ENCODE measurements at regions not wholly inside any gene's neighbourhood (a gene's known extent, or its start where the extent isn't known, plus 50 kb on each side); places are given as distances from the start of the nearest gene placed in this dataset.

DNA sequence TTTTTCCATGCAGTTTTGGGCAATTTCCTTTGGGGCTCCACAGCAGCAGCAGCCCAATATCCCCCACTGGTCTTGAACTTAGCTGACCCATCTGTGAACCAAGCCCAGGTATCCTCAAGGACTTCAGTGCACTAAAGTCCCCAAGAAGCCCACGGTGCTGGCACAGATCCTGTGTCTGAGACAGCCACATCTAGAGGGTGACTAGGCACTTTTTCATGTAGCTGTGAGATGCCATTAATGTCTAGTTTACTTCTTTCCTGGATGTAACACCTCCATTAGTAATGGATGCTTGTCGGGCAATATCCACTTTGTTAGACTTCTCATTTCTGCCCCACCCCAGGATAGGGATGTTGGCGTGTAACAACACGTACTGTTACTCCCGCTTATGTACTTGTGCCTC is 117.9 kb downstream of the GPCPD1 start:
- peaks cover 5% of the 10 kb centered on the region for H3K27me3 Mint-ChIP-seq
- H3K9me3 ChIP-seq (ENCODE audit: control insufficient read depth in 2 of 2, low read length in 2 of 2) = no peaks in the 10 kb centered on the region
- H3K36me3 Mint-ChIP-seq = no peaks in the 10 kb centered on the region
- peaks cover 0 to 2% (median 0%) of the 10 kb centered on the region in 4 donors for H3K4me1 Mint-ChIP-seq
- no peak overlapping the region for H3K4me3 Mint-ChIP-seq
- no peaks in the 10 kb centered on the region for H3K4me1 ChIP-seq (ENCODE audit: control insufficient read depth, insufficient read depth, low read length, poor library complexity, severe bottlenecking)
- no peak overlapping the region for H3K27ac Mint-ChIP-seq
- H3K27ac ChIP-seq (ENCODE audit: insufficient read depth, low read length, poor library complexity, severe bottlenecking) = no peak overlapping the region
- no peak overlapping the region for H3K4me3 ChIP-seq (ENCODE audit: low read depth, low read length)
- no peaks in the 10 kb centered on the region for H3K9me3 Mint-ChIP-seq
- no peaks in the 10 kb centered on the region for H3K36me3 ChIP-seq (ENCODE audit: control insufficient read depth, insufficient read depth, low read length)
- peaks cover 8% of the 10 kb centered on the region for H3K27me3 ChIP-seq (ENCODE audit: control insufficient read depth, insufficient read depth, low read length)
- DNase-seq = no peak
- ATAC-seq (ENCODE audit: low read depth in 2 of 2) = no peak

DNA sequence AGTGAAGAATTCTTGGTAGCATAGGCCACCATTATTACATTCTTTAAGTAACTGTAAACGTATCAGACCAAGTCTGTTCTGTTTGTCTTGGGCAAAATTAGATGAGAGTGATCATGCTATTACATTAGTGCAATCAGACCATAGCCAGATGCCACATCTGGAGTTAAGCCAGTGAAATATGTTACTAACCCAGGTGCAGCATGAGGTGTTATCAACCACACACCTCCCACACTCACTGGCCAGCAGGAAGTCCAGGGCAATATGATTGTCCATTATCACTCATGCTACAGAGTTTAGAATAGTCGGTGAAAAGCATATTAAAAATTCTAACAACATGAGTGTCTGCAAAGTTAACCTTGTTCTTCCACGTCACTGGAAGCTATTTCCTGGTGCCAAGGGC is 119.4 kb downstream of the GPCPD1 start:
- Histone ChIP-seq H3K4me1 (ENCODE audit: control insufficient read depth, insufficient read depth, low read length, poor library complexity, severe bottlenecking) (no peaks in the 10 kb centered on the region), H3K27me3 (ENCODE audit: control insufficient read depth, insufficient read depth, low read length) (peaks cover 15% of the 10 kb centered on the region), H3K4me3 (ENCODE audit: low read depth, low read length) (no peak overlapping the region), H3K36me3 (ENCODE audit: control insufficient read depth, insufficient read depth, low read length) (no peaks in the 10 kb centered on the region), H3K27ac (ENCODE audit: insufficient read depth, low read length, poor library complexity, severe bottlenecking) (no peak overlapping the region), H3K9me3 (ENCODE audit: control insufficient read depth in 2 of 2, low read length in 2 of 2) (no peaks in the 10 kb centered on the region)
- peaks cover 0 to 5% (median 2%) of the 10 kb centered on the region in 4 donors for H3K4me1 Mint-ChIP-seq
- no peak for DNase-seq
- no peak overlapping the region for H3K4me3 Mint-ChIP-seq
- H3K27me3 Mint-ChIP-seq = peaks cover 14% of the 10 kb centered on the region
- H3K36me3 Mint-ChIP-seq = no peaks in the 10 kb centered on the region
- ATAC-seq (ENCODE audit: low read depth in 2 of 2) = no peak
- H3K9me3 Mint-ChIP-seq = peaks cover 0 to 1% (median 0%) of the 10 kb centered on the region in 7 donors
- no peak overlapping the region for H3K27ac Mint-ChIP-seq

DNA sequence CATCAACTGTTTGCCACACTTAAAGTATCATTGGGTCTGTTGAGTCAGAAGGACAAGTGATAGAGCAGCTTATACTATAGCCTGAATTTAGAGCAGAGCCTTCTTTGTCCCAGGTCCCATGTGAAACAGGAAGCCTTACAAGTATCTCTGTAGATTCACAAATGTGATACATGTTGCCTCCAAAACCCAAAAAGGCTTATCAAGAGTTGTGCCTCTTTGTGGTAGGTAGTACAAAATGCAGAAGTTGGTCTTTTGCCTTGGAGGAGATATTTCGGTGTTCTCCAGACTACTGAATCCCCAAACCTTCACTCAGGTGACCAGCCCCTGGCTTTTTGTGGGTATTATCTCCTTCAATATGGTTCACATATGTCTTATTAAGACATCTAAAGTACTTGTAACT is 121.2 kb downstream of the GPCPD1 start:
- Histone ChIP-seq H3K36me3 (ENCODE audit: control insufficient read depth, insufficient read depth, low read length) (no peaks in the 10 kb centered on the region), H3K27me3 (ENCODE audit: control insufficient read depth, insufficient read depth, low read length) (peaks cover 15% of the 10 kb centered on the region), H3K27ac (ENCODE audit: insufficient read depth, low read length, poor library complexity, severe bottlenecking) (no peak overlapping the region), H3K9me3 (ENCODE audit: control insufficient read depth in 2 of 2, low read length in 2 of 2) (no peaks in the 10 kb centered on the region), H3K4me3 (ENCODE audit: low read depth, low read length) (no peak overlapping the region), H3K4me1 (ENCODE audit: control insufficient read depth, insufficient read depth, low read length, poor library complexity, severe bottlenecking) (no peaks in the 10 kb centered on the region)
- H3K4me3 Mint-ChIP-seq = no peak overlapping the region
- peaks cover 18% of the 10 kb centered on the region for H3K27me3 Mint-ChIP-seq
- no peak overlapping the region for H3K27ac Mint-ChIP-seq
- no peaks in the 10 kb centered on the region for H3K36me3 Mint-ChIP-seq
- ATAC-seq (ENCODE audit: low read depth in 2 of 2) (no peak), DNase-seq (no peak)
- H3K4me1 Mint-ChIP-seq = peaks cover 0 to 5% (median 2%) of the 10 kb centered on the region in 4 donors
- peaks cover 0 to 1% (median 0%) of the 10 kb centered on the region in 7 donors for H3K9me3 Mint-ChIP-seq

DNA sequence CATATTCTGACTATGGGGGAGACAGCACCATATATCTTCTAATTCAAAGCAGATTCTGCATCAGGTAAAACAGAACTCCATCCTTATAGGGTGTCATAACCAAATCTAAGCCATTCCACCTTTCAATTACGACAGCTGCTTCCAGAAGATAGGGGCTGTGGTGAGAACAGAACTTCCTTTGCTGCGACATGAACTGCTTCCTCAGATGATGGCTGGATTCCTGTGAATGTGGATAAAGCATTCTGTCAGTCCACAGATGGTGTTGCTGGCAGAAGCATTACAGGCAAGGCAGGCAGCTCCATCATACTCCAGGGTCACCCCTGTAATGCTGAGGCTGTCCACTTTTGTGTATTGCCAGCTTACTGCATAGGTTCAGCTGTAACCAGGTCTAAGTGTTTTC is 122.0 kb downstream of the GPCPD1 start:
- H3K4me3 Mint-ChIP-seq = no peak overlapping the region
- Histone ChIP-seq H3K27me3 (ENCODE audit: control insufficient read depth, insufficient read depth, low read length) (peaks cover 15% of the 10 kb centered on the region), H3K36me3 (ENCODE audit: control insufficient read depth, insufficient read depth, low read length) (no peaks in the 10 kb centered on the region), H3K4me3 (ENCODE audit: low read depth, low read length) (no peak overlapping the region), H3K27ac (ENCODE audit: insufficient read depth, low read length, poor library complexity, severe bottlenecking) (no peak overlapping the region), H3K4me1 (ENCODE audit: control insufficient read depth, insufficient read depth, low read length, poor library complexity, severe bottlenecking) (no peaks in the 10 kb centered on the region), H3K9me3 (ENCODE audit: control insufficient read depth in 2 of 2, low read length in 2 of 2) (no peaks in the 10 kb centered on the region)
- DNase-seq (no peak), ATAC-seq (ENCODE audit: low read depth in 2 of 2) (no peak)
- no peaks in the 10 kb centered on the region for H3K36me3 Mint-ChIP-seq
- H3K27ac Mint-ChIP-seq = no peak overlapping the region
- peaks cover 25% of the 10 kb centered on the region for H3K27me3 Mint-ChIP-seq
- peaks cover 0 to 1% (median 0%) of the 10 kb centered on the region in 7 donors for H3K9me3 Mint-ChIP-seq
- H3K4me1 Mint-ChIP-seq = peaks cover 0 to 5% (median 2%) of the 10 kb centered on the region in 4 donors

DNA sequence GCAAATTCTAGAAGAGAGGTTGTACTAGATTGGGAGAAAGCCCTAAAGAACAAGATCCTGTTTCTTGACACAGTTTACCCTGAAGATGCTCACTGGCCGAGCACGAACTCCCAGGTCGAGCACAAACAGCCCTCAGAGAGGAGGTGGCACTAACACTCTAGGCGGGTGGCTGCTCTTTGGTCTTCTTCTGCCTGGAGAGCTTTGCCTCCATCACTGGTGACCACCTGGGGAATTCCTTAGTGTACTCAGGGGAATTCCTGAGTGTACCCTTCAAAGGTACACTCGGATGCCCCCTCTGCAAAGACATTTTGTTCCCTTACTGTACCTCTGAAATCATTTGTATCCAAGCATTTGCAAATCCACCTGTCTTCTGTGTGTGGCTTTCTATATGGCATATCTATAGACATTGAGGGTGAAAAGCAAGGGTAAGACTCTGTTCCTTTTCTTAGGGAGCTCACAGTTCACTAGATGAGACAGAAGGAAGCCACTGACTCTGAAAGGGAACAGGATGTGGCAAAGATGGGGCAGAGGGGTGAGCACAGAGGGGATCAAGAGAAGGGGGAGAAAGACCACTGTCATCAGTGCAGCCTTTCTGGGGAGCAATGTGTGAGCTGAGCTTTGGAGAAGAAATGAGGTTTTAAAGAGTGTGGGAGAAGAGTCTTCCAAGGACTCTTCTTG is 124.3 kb downstream of the GPCPD1 start:
- H3K36me3 Mint-ChIP-seq = no peaks in the 10 kb centered on the region
- H3K27ac ChIP-seq (ENCODE audit: insufficient read depth, low read length, poor library complexity, severe bottlenecking) = no peak overlapping the region
- no peak for ATAC-seq (ENCODE audit: low read depth in 2 of 2)
- H3K4me3 Mint-ChIP-seq = no peak overlapping the region
- peaks cover 0 to 1% (median 0%) of the 10 kb centered on the region in 7 donors for H3K9me3 Mint-ChIP-seq
- no peaks in the 10 kb centered on the region for H3K9me3 ChIP-seq (ENCODE audit: control insufficient read depth in 2 of 2, low read length in 2 of 2)
- DNase-seq = no peak
- no peaks in the 10 kb centered on the region for H3K36me3 ChIP-seq (ENCODE audit: control insufficient read depth, insufficient read depth, low read length)
- H3K4me3 ChIP-seq (ENCODE audit: low read depth, low read length) = no peak overlapping the region
- H3K27ac Mint-ChIP-seq = peak overlapping the region in 1 of 3 donors; percentile 29
- no peaks in the 10 kb centered on the region for H3K4me1 ChIP-seq (ENCODE audit: control insufficient read depth, insufficient read depth, low read length, poor library complexity, severe bottlenecking)
- peaks cover 13% of the 10 kb centered on the region for H3K27me3 ChIP-seq (ENCODE audit: control insufficient read depth, insufficient read depth, low read length)
- peaks cover 0 to 5% (median under 1%) of the 10 kb centered on the region in 4 donors for H3K4me1 Mint-ChIP-seq
- H3K27me3 Mint-ChIP-seq = peaks cover 32% of the 10 kb centered on the region

DNA sequence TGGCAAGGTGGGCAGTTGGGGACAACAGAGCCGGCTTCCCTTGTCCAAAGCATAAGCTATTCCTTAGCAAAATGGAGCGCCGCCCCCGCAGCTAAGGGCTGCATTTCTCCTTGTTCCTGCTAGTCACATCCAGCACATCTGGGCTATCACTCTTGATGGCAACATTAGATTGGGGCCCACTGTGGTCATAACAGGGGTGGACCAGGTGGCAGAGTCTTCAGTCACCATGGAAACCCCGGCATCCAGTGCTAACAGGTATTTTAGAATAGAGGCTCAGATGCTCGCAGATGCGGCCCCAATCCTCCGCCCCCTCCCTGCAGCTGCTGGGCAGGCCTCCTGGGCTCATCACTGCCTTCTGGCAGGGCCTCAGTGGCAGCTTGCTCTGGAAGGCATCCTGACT is 125.9 kb downstream of the GPCPD1 start:
- no peaks in the 10 kb centered on the region for H3K36me3 Mint-ChIP-seq
- peaks cover 0 to 1% (median 0%) of the 10 kb centered on the region in 7 donors for H3K9me3 Mint-ChIP-seq
- no peaks in the 10 kb centered on the region for H3K9me3 ChIP-seq (ENCODE audit: control insufficient read depth in 2 of 2, low read length in 2 of 2)
- H3K27me3 Mint-ChIP-seq = peaks cover 39% of the 10 kb centered on the region
- ATAC-seq (ENCODE audit: low read depth in 2 of 2) (no peak), DNase-seq (no peak)
- no peak overlapping the region for H3K4me3 ChIP-seq (ENCODE audit: low read depth, low read length)
- peaks cover 0 to 5% (median under 1%) of the 10 kb centered on the region in 4 donors for H3K4me1 Mint-ChIP-seq
- H3K36me3 ChIP-seq (ENCODE audit: control insufficient read depth, insufficient read depth, low read length) = no peaks in the 10 kb centered on the region
- H3K27me3 ChIP-seq (ENCODE audit: control insufficient read depth, insufficient read depth, low read length) = peaks cover 9% of the 10 kb centered on the region
- no peaks in the 10 kb centered on the region for H3K4me1 ChIP-seq (ENCODE audit: control insufficient read depth, insufficient read depth, low read length, poor library complexity, severe bottlenecking)
- H3K27ac Mint-ChIP-seq = no peak overlapping the region
- H3K4me3 Mint-ChIP-seq = peak overlapping the region in 1 of 4 donors; percentile 12
- H3K27ac ChIP-seq (ENCODE audit: insufficient read depth, low read length, poor library complexity, severe bottlenecking) = no peak overlapping the region

DNA sequence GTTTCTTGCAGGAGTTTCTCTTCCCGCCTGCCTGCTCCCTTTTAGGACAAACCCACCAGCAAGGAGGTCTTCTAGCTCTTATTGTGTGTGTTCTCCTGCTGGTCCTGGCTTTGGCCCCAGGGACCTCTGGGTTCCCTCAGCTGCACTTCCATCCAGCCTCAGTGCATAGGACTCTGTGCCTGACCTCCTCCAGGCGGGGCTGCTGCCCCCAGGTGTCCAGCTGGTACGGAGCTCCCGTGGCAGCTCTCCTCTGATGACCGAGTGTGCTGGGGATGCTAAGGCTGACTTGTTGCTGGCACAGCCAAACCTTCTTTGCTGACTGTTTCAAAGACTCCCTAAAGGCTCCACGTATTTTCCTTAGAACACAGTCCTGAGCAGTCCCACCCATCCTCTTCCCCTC is 126.5 kb downstream of the GPCPD1 start:
- Histone ChIP-seq H3K36me3 (ENCODE audit: control insufficient read depth, insufficient read depth, low read length) (no peaks in the 10 kb centered on the region), H3K9me3 (ENCODE audit: control insufficient read depth in 2 of 2, low read length in 2 of 2) (no peaks in the 10 kb centered on the region), H3K27ac (ENCODE audit: insufficient read depth, low read length, poor library complexity, severe bottlenecking) (no peak overlapping the region), H3K4me1 (ENCODE audit: control insufficient read depth, insufficient read depth, low read length, poor library complexity, severe bottlenecking) (no peaks in the 10 kb centered on the region), H3K27me3 (ENCODE audit: control insufficient read depth, insufficient read depth, low read length) (peaks cover 9% of the 10 kb centered on the region), H3K4me3 (ENCODE audit: low read depth, low read length) (no peak overlapping the region)
- Mint-ChIP-seq H3K36me3 (no peaks in the 10 kb centered on the region), H3K9me3 (peaks cover 0 to 1% (median 0%) of the 10 kb centered on the region in 7 donors), H3K4me3 (no peak overlapping the region), H3K27ac (no peak overlapping the region), H3K4me1 (peaks cover 0 to 5% (median under 1%) of the 10 kb centered on the region in 4 donors), H3K27me3 (peaks cover 44% of the 10 kb centered on the region)
- ATAC-seq (ENCODE audit: low read depth in 2 of 2) (no peak), DNase-seq (no peak)

DNA sequence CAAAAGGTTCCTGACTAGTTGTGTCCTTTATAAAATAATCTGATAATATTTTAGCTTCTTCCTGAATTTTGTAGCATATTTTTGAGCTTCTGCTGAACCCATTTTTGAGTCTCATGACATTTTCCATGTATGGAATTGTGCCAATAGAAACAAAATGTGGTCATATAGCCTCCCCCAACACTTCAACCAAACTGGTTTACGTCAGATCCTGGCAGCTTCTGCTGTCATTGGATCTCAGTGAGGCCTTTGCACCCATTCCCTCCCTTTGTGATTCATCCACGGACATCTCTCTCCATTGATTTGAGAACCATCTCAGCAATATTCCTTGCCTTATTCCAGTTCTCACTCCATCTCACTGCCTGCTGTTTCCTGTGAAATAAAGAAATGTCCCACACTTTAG is 128.0 kb downstream of the GPCPD1 start:
- Mint-ChIP-seq H3K27me3 (peaks cover 44% of the 10 kb centered on the region), H3K4me3 (no peak overlapping the region), H3K36me3 (no peaks in the 10 kb centered on the region), H3K9me3 (peaks cover 0 to 1% (median 0%) of the 10 kb centered on the region in 7 donors), H3K4me1 (peaks cover 0 to 5% (median 2%) of the 10 kb centered on the region in 4 donors), H3K27ac (no peak overlapping the region)
- H3K27ac ChIP-seq (ENCODE audit: insufficient read depth, low read length, poor library complexity, severe bottlenecking) = no peak overlapping the region
- no peaks in the 10 kb centered on the region for H3K4me1 ChIP-seq (ENCODE audit: control insufficient read depth, insufficient read depth, low read length, poor library complexity, severe bottlenecking)
- ATAC-seq (ENCODE audit: low read depth in 2 of 2) = no peak
- H3K9me3 ChIP-seq (ENCODE audit: control insufficient read depth in 2 of 2, low read length in 2 of 2) = no peaks in the 10 kb centered on the region
- DNase-seq = no peak
- peaks cover 6% of the 10 kb centered on the region for H3K27me3 ChIP-seq (ENCODE audit: control insufficient read depth, insufficient read depth, low read length)
- H3K4me3 ChIP-seq (ENCODE audit: low read depth, low read length) = no peak overlapping the region
- no peaks in the 10 kb centered on the region for H3K36me3 ChIP-seq (ENCODE audit: control insufficient read depth, insufficient read depth, low read length)

Data from CD4-positive, CD25-positive, alpha-beta regulatory T cell (primary cell).